CD14-positive monocyte (primary cell): ENCODE measurements at regions not wholly inside any gene's neighbourhood (a gene's known extent, or its start where the extent isn't known, plus 50 kb on each side); places are given as distances from the start of the nearest gene placed in this dataset.

Experiments
- DNase-seq, 3 donors: peaks; one replicate each; pipeline ENCODE4 v3.0.0-alpha.2; 2011 to 2022
- H2AFZ ChIP-seq: 2 replicates; pipeline ENCODE4 v1.6.0; 2012; ENCODE audit warnings: mild to moderate bottlenecking, low read depth, low read length, inconsistent platforms; ENCODE audit not compliant: insufficient read depth, poor library complexity, severe bottlenecking
- H3K27ac ChIP-seq, 2 donors: 1 replicate in 1 of 2; 2 replicates in 1 of 2; pipeline ENCODE4 v1.5.1; 2012 to 2013; ENCODE audit warnings: low read length in 2 of 2, control low read depth in 1 of 2, inconsistent platforms in 1 of 2, low read depth in 1 of 2, mild to moderate bottlenecking in 1 of 2
- H3K27me3 ChIP-seq, 2 donors: one replicate each; pipeline versions ENCODE4 v1.6.0 to v1.6.1; 2011 to 2013; ENCODE audit warnings: low read length in 2 of 2; ENCODE audit not compliant: control insufficient read depth in 2 of 2, insufficient read depth in 2 of 2
- H3K36me3 ChIP-seq, 2 donors: replicated peaks in 1 of 2; 1 replicate in 1 of 2; 2 replicates in 1 of 2; pipeline versions ENCODE4 v1.5.1 to v1.6.1; 2012 to 2013; ENCODE audit warnings: low read length in 2 of 2, control low read depth in 1 of 2, inconsistent platforms in 1 of 2, mild to moderate bottlenecking in 1 of 2; ENCODE audit not compliant: insufficient read depth in 2 of 2, control insufficient read depth in 1 of 2
- H3K4me1 ChIP-seq, 2 donors: 1 replicate in 1 of 2; 2 replicates in 1 of 2; pipeline versions ENCODE4 v1.5.1 to v1.6.1; 2012 to 2013; ENCODE audit warnings: low read length in 2 of 2, control low read depth in 1 of 2, inconsistent platforms in 1 of 2, mild to moderate bottlenecking in 1 of 2, moderate library complexity in 1 of 2; ENCODE audit not compliant: insufficient read depth in 2 of 2, control insufficient read depth in 1 of 2
- H3K4me2 ChIP-seq: replicated peaks from 2 replicates; pipeline ENCODE3; 2012; ENCODE audit warnings: low read length, moderate library complexity, mild to moderate bottlenecking; ENCODE audit not compliant: poor library complexity, severe bottlenecking; ENCODE audit errors: extremely low read depth
- H3K4me3 ChIP-seq, 3 experiments: fragments of 200-600 bp in 1 of 3; sonication (generic) in 1 of 3; replicated peaks in 1 of 3; 1 replicate in 2 of 3; 2 replicates in 1 of 3; pipeline ENCODE4 v1.5.1; 2011 to 2013; ENCODE audit warnings: low read length in 3 of 3, mild to moderate bottlenecking in 3 of 3, control low read depth in 2 of 3, low read depth in 2 of 3, inconsistent platforms in 1 of 3, moderate library complexity in 1 of 3
- H3K79me2 ChIP-seq: 2 replicates; pipeline ENCODE4 v1.6.0; 2012; ENCODE audit warnings: mild to moderate bottlenecking, control low read depth, inconsistent platforms, low read length, moderate library complexity; ENCODE audit not compliant: insufficient read depth
- H3K9ac ChIP-seq: 2 replicates; pipeline ENCODE4 v1.6.0; 2017; ENCODE audit warnings: low read length, mild to moderate bottlenecking; ENCODE audit not compliant: insufficient read depth, poor library complexity, severe bottlenecking
- H3K9me3 ChIP-seq, 2 donors: replicated peaks in 1 of 2; 1 replicate in 1 of 2; 2 replicates in 1 of 2; pipeline versions ENCODE4 v1.5.1 to v1.6.1; 2012 to 2013; ENCODE audit warnings: low read length in 2 of 2, control low read depth in 1 of 2; ENCODE audit not compliant: control insufficient read depth in 1 of 2, insufficient read depth in 1 of 2
- H4K20me1 ChIP-seq: 2 replicates; pipeline ENCODE4 v1.6.0; 2012; ENCODE audit warnings: mild to moderate bottlenecking, low read length, control low read depth, moderate library complexity; ENCODE audit not compliant: insufficient read depth
- H3K27ac Mint-ChIP-seq, 7 donors: one replicate each; pipeline ENCODE4 v1.8.0; 2020; ENCODE audit warnings: mild to moderate bottlenecking in 7 of 7, mixed read lengths in 7 of 7, moderate library complexity in 6 of 7, inconsistent platforms in 2 of 7
- H3K27me3 Mint-ChIP-seq, 3 donors: one replicate each; pipeline ENCODE4 v1.8.0; 2021 to 2022; ENCODE audit warnings: low read depth in 3 of 3, mild to moderate bottlenecking in 3 of 3, mixed read lengths in 3 of 3, moderate library complexity in 3 of 3, inconsistent platforms in 1 of 3
- H3K36me3 Mint-ChIP-seq, 2 donors: one replicate each; pipeline ENCODE4 v1.8.0; 2020; ENCODE audit warnings: mixed read lengths in 2 of 2, inconsistent platforms in 1 of 2, mild to moderate bottlenecking in 1 of 2
- H3K4me1 Mint-ChIP-seq: one replicate; pipeline ENCODE4 v1.8.0; 2020; ENCODE audit warnings: mild to moderate bottlenecking, mixed read lengths
- H3K4me3 Mint-ChIP-seq, 2 donors: one replicate each; pipeline ENCODE4 v1.8.0; 2020; ENCODE audit warnings: mild to moderate bottlenecking in 2 of 2, mixed read lengths in 2 of 2, moderate library complexity in 1 of 2
- H3K9me3 Mint-ChIP-seq, 7 donors: one replicate each; pipeline ENCODE4 v1.8.0; 2020 to 2022; ENCODE audit warnings: mixed read lengths in 7 of 7, mild to moderate bottlenecking in 6 of 7, moderate library complexity in 6 of 7, inconsistent platforms in 2 of 7
- CTCF ChIP-seq: fragments of 200-600 bp; IDR thresholded peaks from one replicate; pipeline ENCODE4 v1.8.0; 2022; ENCODE audit warnings: antibody characterized with exemption, mild to moderate bottlenecking
- WGBS: methylation state at CpG from one replicate; pipeline ENCODE4 v1.1.5; 2013; ENCODE audit warnings: missing lambda C conversion rate; ENCODE audit not compliant: insufficient coverage; 5-methylcytosine and 5-hydroxymethylcytosine counted together
- intact Hi-C, 2 donors: fragments of 100-400 bp; cut with micrococcal nuclease; formaldehyde crosslinking; loops; one replicate each; pipeline versions ENCODE4 v1.15.0 to v1.15.1; 2023

GRCh38 chr17:77701996-77702395, 256.5 kb upstream of the TNRC6C start:
- no peak overlapping the region for H3K27ac Mint-ChIP-seq
- H2AFZ ChIP-seq: no peak overlapping the region
- intact Hi-C loops: no loop called here
- H3K4me2 ChIP-seq: no peak overlapping the region
- no peak overlapping the region for H3K27ac ChIP-seq
- H3K9me3 Mint-ChIP-seq: peaks cover 26 to 62% (median 53%) of the 10 kb centered on the region in 7 donors
- no peak overlapping the region for H3K9ac ChIP-seq
- no peak overlapping the region for H3K4me3 ChIP-seq
- no peaks in the 10 kb centered on the region for H4K20me1 ChIP-seq
- peaks cover 0 to 10% of the 10 kb centered on the region in 2 donors for H3K27me3 ChIP-seq
- TF ChIP-seq CTCF: no peak
- H3K4me1 ChIP-seq: no peaks in the 10 kb centered on the region
- no CpG with 5 or more reads among the region's 5 CpGs for WGBS
- no peaks in the 10 kb centered on the region for H3K36me3 ChIP-seq
- peak in 1 of 3 donors; percentile 14 for DNase-seq
- H3K4me3 Mint-ChIP-seq: no peak overlapping the region
- H3K4me1 Mint-ChIP-seq: no peaks in the 10 kb centered on the region
- H3K9me3 ChIP-seq: peaks cover 29 to 41% of the 10 kb centered on the region in 2 donors
- no peaks in the 10 kb centered on the region for H3K79me2 ChIP-seq
- H3K27me3 Mint-ChIP-seq: peaks cover 12 to 22% (median 14%) of the 10 kb centered on the region in 3 donors
- H3K36me3 Mint-ChIP-seq: no peaks in the 10 kb centered on the region

GRCh38 chr17:77704048-77704815, 254.3 kb upstream of the TNRC6C start:
- TF ChIP-seq CTCF: no peak
- no peak overlapping the region for H3K4me2 ChIP-seq
- no peak overlapping the region for H3K27ac Mint-ChIP-seq
- H3K9me3 ChIP-seq: peaks cover 29 to 41% of the 10 kb centered on the region in 2 donors
- no peak for DNase-seq
- H3K36me3 ChIP-seq: no peaks in the 10 kb centered on the region
- no peak overlapping the region for H3K4me3 ChIP-seq
- no peaks in the 10 kb centered on the region for H3K36me3 Mint-ChIP-seq
- no peak overlapping the region for H3K9ac ChIP-seq
- no peak overlapping the region for H2AFZ ChIP-seq
- no peaks in the 10 kb centered on the region for H3K27me3 ChIP-seq
- H3K4me1 Mint-ChIP-seq: no peaks in the 10 kb centered on the region
- no peak overlapping the region for H3K4me3 Mint-ChIP-seq
- H3K27ac ChIP-seq: no peak overlapping the region
- no peaks in the 10 kb centered on the region for H3K79me2 ChIP-seq
- 86% methylated on average over 4 of the region's 4 CpGs for WGBS
- intact Hi-C loops: no loop called here
- H3K4me1 ChIP-seq: no peaks in the 10 kb centered on the region
- peaks cover 1 to 5% (median 5%) of the 10 kb centered on the region in 3 donors for H3K27me3 Mint-ChIP-seq
- no peaks in the 10 kb centered on the region for H4K20me1 ChIP-seq
- peaks cover 28 to 68% (median 53%) of the 10 kb centered on the region in 7 donors for H3K9me3 Mint-ChIP-seq
